Endodermal cell (in vitro differentiated cells): ENCODE measurements at regions not wholly inside any gene's neighbourhood (a gene's known extent, or its start where the extent isn't known, plus 50 kb on each side); places are given as distances from the start of the nearest gene placed in this dataset.

Experiments
- DNase-seq: peaks from one replicate; pipeline ENCODE4 v3.0.0-alpha.2; 2017
- H3K27ac ChIP-seq: 2 replicates; pipeline ENCODE4 v1.5.1; 2013; ENCODE audit warnings: mild to moderate bottlenecking, low read depth, low read length, moderate library complexity
- H3K27me3 ChIP-seq: 2 replicates; pipeline ENCODE4 v1.6.1; 2013; ENCODE audit warnings: mild to moderate bottlenecking, low read length, moderate library complexity; ENCODE audit not compliant: insufficient read depth, control insufficient read depth, poor library complexity, severe bottlenecking
- H3K36me3 ChIP-seq: 2 replicates; pipeline ENCODE4 v1.7.0; 2013; ENCODE audit warnings: mild to moderate bottlenecking, low read length, moderate library complexity; ENCODE audit not compliant: control insufficient read depth, insufficient read depth
- H3K4me1 ChIP-seq: one replicate; pipeline ENCODE4 v1.7.0; 2013; ENCODE audit warnings: low read length; ENCODE audit not compliant: control insufficient read depth, insufficient read depth
- H3K4me3 ChIP-seq: 2 replicates; pipeline ENCODE4 v1.5.1; 2013; ENCODE audit warnings: mild to moderate bottlenecking, low read length, moderate library complexity
- H3K9ac ChIP-seq: 2 replicates; pipeline ENCODE4 v1.6.1; 2013; ENCODE audit warnings: mild to moderate bottlenecking, low read length, moderate library complexity; ENCODE audit not compliant: poor library complexity, severe bottlenecking; ENCODE audit errors: extremely low read depth
- H3K9me3 ChIP-seq: 2 replicates; pipeline ENCODE4 v1.6.1; 2013; ENCODE audit warnings: mild to moderate bottlenecking, low read length, moderate library complexity; ENCODE audit not compliant: control insufficient read depth
- H3K27ac Mint-ChIP-seq: 2 replicates; pipeline ENCODE4 v1.8.0; 2020; ENCODE audit warnings: mixed read lengths
- H3K27me3 Mint-ChIP-seq: 2 replicates; pipeline ENCODE4 v1.8.0; 2021; ENCODE audit warnings: mild to moderate bottlenecking, mixed read lengths; ENCODE audit not compliant: insufficient read depth
- H3K36me3 Mint-ChIP-seq: 2 replicates; pipeline ENCODE4 v1.8.0; 2020; ENCODE audit warnings: low read depth, mixed read lengths
- H3K4me1 Mint-ChIP-seq: 2 replicates; pipeline ENCODE4 v1.8.0; 2020; ENCODE audit warnings: mixed read lengths
- H3K4me3 Mint-ChIP-seq: 2 replicates; pipeline ENCODE4 v1.8.0; 2020; ENCODE audit warnings: mild to moderate bottlenecking, moderate library complexity, mixed read lengths
- H3K9me3 Mint-ChIP-seq: 2 replicates; pipeline ENCODE4 v1.8.0; 2020; ENCODE audit warnings: mild to moderate bottlenecking, mixed read lengths
- WGBS, 2 experiments: methylation state at CpG; one replicate each; pipeline versions ENCODE4 v1.1.5 to v1.1.7; 2013; ENCODE audit warnings: missing lambda C conversion rate in 2 of 2, mixed read lengths in 1 of 2; ENCODE audit not compliant: insufficient coverage in 1 of 2, insufficient read length in 1 of 2; 5-methylcytosine and 5-hydroxymethylcytosine counted together
- TF ChIP-seq, protein P1 (sequence below): fragments of 200-600 bp; sonication (generic); conservative IDR thresholded peaks from 2 replicates; pipeline ENCODE4 v1.5.0; 2021; ENCODE audit warnings: antibody characterized with exemption, mild to moderate bottlenecking

DNA sequence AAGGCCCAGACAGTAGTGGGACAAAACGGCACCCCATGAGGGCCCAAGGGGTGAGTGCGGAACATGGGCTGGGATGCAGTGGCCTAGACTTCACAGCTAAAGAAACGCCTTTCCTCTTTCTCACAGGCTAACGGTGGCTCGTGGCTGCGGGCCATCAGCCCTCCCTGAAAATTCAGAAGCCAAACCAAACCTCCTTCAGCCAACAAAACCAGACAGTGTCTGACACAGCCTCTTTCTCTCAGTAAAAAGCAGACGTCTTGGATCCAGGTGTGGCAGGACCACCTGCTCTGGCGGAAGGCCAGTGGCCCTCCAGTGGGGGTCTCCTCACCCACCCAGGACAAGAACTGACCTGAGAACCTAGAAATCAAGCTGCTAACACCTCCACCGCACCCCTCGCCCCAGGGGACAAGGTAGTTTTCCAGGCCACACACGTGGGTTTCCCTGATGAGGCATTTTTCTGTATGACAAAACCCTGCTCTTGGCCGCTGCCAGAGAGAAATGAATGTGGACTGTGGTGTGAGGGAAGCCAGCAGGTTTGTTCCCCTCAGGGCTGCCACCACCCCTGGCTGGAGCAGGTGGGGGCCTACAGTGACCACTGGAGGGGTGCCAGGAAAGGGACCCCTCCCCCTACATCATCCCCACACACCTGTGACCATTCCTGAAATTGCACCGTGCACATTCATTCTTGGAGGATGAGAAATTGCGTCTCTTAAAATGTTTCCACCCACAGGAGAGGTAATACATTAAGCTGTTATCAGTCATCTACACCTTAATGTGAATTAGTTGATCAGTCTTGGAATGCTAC is 76.8 kb upstream of the PIM1 start:
- H3K9ac ChIP-seq, result no peak overlapping the region
- peaks cover 9% of the 10 kb centered on the region for H3K4me1 Mint-ChIP-seq

DNA sequence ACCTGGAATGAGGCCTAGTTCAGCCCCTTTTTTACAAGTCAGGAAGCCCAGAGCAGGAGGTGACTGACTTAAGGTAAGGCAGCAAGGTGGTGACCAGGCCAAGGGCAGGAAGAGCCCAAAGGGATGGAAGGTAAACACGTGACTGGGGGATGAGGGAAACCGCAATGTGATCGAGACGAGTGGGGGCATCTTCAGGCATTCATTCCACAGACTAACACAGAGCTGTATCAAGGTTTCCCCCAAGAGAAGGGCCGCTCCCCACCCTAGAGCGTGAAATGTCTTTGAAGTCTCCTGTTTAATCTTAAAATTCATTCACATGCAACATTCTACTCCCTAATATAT is 76.3 kb upstream of the PIM1 start:
- no peak overlapping the region for H3K4me3 ChIP-seq
- WGBS, 2 experiments, result 94% methylated on average over 3 to 6 of the region's 6 CpGs
- no peaks in the 10 kb centered on the region for H3K36me3 ChIP-seq
- DNase-seq, result no peak
- H3K9me3 Mint-ChIP-seq, result no peaks in the 10 kb centered on the region
- H3K4me1 Mint-ChIP-seq, result peaks cover 9% of the 10 kb centered on the region
- no peak overlapping the region for H3K27ac ChIP-seq
- no peaks in the 10 kb centered on the region for H3K27me3 Mint-ChIP-seq
- no peaks in the 10 kb centered on the region for H3K27me3 ChIP-seq
- no peak overlapping the region for H3K27ac Mint-ChIP-seq
- no peaks in the 10 kb centered on the region for H3K36me3 Mint-ChIP-seq
- no peak overlapping the region for H3K4me3 Mint-ChIP-seq
- no peaks in the 10 kb centered on the region for H3K9me3 ChIP-seq
- H3K9ac ChIP-seq, result no peak overlapping the region
- no peaks in the 10 kb centered on the region for H3K4me1 ChIP-seq
- TF ChIP-seq, protein P1, sequence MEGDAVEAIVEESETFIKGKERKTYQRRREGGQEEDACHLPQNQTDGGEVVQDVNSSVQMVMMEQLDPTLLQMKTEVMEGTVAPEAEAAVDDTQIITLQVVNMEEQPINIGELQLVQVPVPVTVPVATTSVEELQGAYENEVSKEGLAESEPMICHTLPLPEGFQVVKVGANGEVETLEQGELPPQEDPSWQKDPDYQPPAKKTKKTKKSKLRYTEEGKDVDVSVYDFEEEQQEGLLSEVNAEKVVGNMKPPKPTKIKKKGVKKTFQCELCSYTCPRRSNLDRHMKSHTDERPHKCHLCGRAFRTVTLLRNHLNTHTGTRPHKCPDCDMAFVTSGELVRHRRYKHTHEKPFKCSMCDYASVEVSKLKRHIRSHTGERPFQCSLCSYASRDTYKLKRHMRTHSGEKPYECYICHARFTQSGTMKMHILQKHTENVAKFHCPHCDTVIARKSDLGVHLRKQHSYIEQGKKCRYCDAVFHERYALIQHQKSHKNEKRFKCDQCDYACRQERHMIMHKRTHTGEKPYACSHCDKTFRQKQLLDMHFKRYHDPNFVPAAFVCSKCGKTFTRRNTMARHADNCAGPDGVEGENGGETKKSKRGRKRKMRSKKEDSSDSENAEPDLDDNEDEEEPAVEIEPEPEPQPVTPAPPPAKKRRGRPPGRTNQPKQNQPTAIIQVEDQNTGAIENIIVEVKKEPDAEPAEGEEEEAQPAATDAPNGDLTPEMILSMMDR, result no peak

More for the DNA sequence above, 76.8 kb upstream of the PIM1 start:
- no peaks in the 10 kb centered on the region for H3K9me3 Mint-ChIP-seq
- Histone ChIP-seq H3K4me1 (no peaks in the 10 kb centered on the region), H3K4me3 (no peak overlapping the region), H3K27ac (peak overlapping the region; percentile 24), H3K9me3 (no peaks in the 10 kb centered on the region), H3K27me3 (no peaks in the 10 kb centered on the region), H3K36me3 (no peaks in the 10 kb centered on the region)
- no peaks in the 10 kb centered on the region for H3K27me3 Mint-ChIP-seq
- TF ChIP-seq, protein P1, result no peak
- H3K4me3 Mint-ChIP-seq, result no peak overlapping the region
- no peak for DNase-seq
- WGBS, 2 experiments, result 85 to 86% methylated on average over 11 to 14 of the region's 14 CpGs
- no peaks in the 10 kb centered on the region for H3K36me3 Mint-ChIP-seq
- no peak overlapping the region for H3K27ac Mint-ChIP-seq

GRCh38 chr6:37095997-37096396 is 74.0 kb upstream of the PIM1 start:
- H3K4me1 Mint-ChIP-seq, result peaks cover 11% of the 10 kb centered on the region
- Histone ChIP-seq H3K4me1 (no peaks in the 10 kb centered on the region), H3K27ac (no peak overlapping the region), H3K27me3 (no peaks in the 10 kb centered on the region), H3K9ac (no peak overlapping the region), H3K36me3 (no peaks in the 10 kb centered on the region), H3K9me3 (no peaks in the 10 kb centered on the region), H3K4me3 (no peak overlapping the region)
- TF ChIP-seq, protein P1, result no peak
- no peaks in the 10 kb centered on the region for H3K27me3 Mint-ChIP-seq
- H3K36me3 Mint-ChIP-seq, result no peaks in the 10 kb centered on the region
- 90% methylated on average over 1 of the region's 1 CpG; no CpG with 5 or more reads in 1 of the 2 experiments for WGBS, 2 experiments
- no peak for DNase-seq
- H3K27ac Mint-ChIP-seq, result no peak overlapping the region
- no peak overlapping the region for H3K4me3 Mint-ChIP-seq
- H3K9me3 Mint-ChIP-seq, result no peaks in the 10 kb centered on the region
